ENCODE measurements at regions not wholly inside any gene's neighbourhood (a gene's known extent, or its start where the extent isn't known, plus 50 kb on each side); places are given as distances from the start of the nearest gene placed in this dataset.

GRCh38 chr5:56598941-56599340 is 216.4 kb upstream of the MAP3K1 start:
- DNase-seq (ENCODE audit: low spot score) (no peak), FAIRE-seq (no peak), ATAC-seq (no peak)
- BruUV-seq (replicated peaks): no TSS peak
- H3K79me2 ChIP-seq (ENCODE audit: insufficient read depth, low read length): no peaks in the 10 kb centered on the region
- H3K4me3 ChIP-seq (replicated peaks in 1 of 3; ENCODE audit: insufficient read depth in 1 of 3, low read depth in 2 of 3, low read length in 3 of 3): no peak overlapping the region
- no peaks in the 10 kb centered on the region for H3K36me3 ChIP-seq (replicated peaks in 1 of 2; ENCODE audit: control insufficient read depth in 1 of 2, insufficient read depth in 2 of 2, low read length in 2 of 2)
- no peak overlapping the region for H3K9ac ChIP-seq (ENCODE audit: insufficient read depth, low read depth, low read length)
- no peak overlapping the region for H3K27ac ChIP-seq (ENCODE audit: extremely low read length, insufficient read depth, low read length)
- no peaks in the 10 kb centered on the region; a peak in 1 of 5 replicates for H3K27me3 ChIP-seq (ENCODE audit: control insufficient read depth in 1 of 2, insufficient read depth in 2 of 2, low read length in 2 of 2)
- no peaks in the 10 kb centered on the region for H3K4me1 ChIP-seq (ENCODE audit: insufficient read depth, low read length)
- no peak for TF ChIP-seq ZBTB49 (CRISPR knock-in tag; IDR thresholded peaks at IDR 0.05; ENCODE audit: borderline replicate concordance)
- no peak for TF ChIP-seq KLF16 (CRISPR knock-in tag; IDR thresholded peaks at IDR 0.05)
- TF ChIP-seq ZNF362 (CRISPR knock-in tag; IDR thresholded peaks at IDR 0.05; ENCODE audit: borderline replicate concordance): no peak
- no peak for TF ChIP-seq ZBTB46 (CRISPR knock-in tag; IDR thresholded peaks at IDR 0.05; ENCODE audit: borderline replicate concordance)
- POLR2A ChIA-PET: no interaction called here
- H3K9me3 ChIP-seq (ENCODE audit: low read length): no peaks in the 10 kb centered on the region
- no peak overlapping the region for H3K4me2 ChIP-seq (ENCODE audit: low read depth, low read length)
- no peak overlapping the region for H2AFZ ChIP-seq (ENCODE audit: low read length)
- in situ Hi-C loops (cut with HindIII; ENCODE audit: extremely low pct_ligation_motif_present, low pct_unique_long_range_greater_than_20kb) (no loop called here), intact Hi-C loops (cut with micrococcal nuclease; ENCODE audit: unreplicated experiment) (no loop called here)
- no peaks in the 10 kb centered on the region for H4K20me1 ChIP-seq (ENCODE audit: insufficient read depth, low read length)
- CTCF ChIA-PET (ENCODE audit: low intra/inter-chr PET ratio, low total read pairs): no interaction called here

Measured in HepG2 (cell line).